ENCODE measurements at regions not wholly inside any gene's neighbourhood (a gene's known extent, or its start where the extent isn't known, plus 50 kb on each side); places are given as distances from the start of the nearest gene placed in this dataset.
"Not testable (repeated sequence)": the region's sequence is repeated elsewhere in the genome, so short reads cannot be mapped to it uniquely, and the experiment has no call there.

DNA sequence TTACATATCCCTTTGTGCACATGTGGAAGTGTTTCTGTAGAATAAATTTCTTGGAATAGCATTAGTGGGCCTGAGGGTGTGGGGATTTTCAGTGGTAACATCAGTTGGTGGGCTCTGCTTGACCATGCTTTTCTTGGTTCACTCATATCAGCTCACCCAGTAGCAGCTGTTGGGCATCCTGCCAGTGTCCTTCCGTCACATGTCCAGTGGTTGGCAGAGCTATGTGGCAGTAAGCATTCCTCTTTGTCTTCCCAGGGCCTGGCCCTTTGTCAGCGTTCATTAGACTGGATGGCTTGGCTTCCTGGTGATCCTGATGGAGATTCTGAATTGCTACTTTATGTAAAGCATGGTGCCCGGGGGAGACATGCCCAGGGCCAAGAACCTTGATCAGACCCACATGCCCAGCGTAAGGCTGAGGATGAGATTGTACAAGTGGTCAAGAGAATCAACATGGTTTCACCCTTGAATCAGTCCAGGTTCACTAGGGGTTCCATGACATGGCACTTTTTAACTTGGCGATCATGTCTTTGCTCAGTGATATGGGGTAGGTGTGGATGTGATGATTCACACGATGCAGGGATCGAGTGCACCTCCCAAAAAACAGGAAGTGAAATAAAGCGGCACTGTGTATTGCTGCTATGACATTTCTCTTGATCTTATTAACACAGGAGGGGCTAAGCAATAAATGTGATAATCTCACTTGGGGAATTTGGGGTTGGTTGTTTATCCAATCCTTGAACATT, 72.1 kb upstream of the IGFBP7 start:
- no peak overlapping the region for H3K4me3 Mint-ChIP-seq
- Histone ChIP-seq H2BK120ac (ENCODE audit: low read depth, low read length, poor library complexity, severe bottlenecking) (no peak overlapping the region), H3K4me1 (ENCODE audit: insufficient read depth, low read length) (no peaks in the 10 kb centered on the region; the same call in 1 of the 2 replicates), H3K56ac (ENCODE audit: insufficient read length, low read depth, low read length) (no peak overlapping the region), H3K4me2 (ENCODE audit: insufficient read depth, insufficient read length, low read length) (no peak overlapping the region), H2BK12ac (ENCODE audit: insufficient read length, low read depth, low read length) (no peak overlapping the region), H3K9ac (ENCODE audit: extremely low read depth, insufficient read length, low read length) (no peak overlapping the region), H3K18ac (ENCODE audit: insufficient read length, low read depth, low read length) (no peak overlapping the region), H3K4ac (ENCODE audit: low read depth, low read length) (no peak overlapping the region), H3K79me1 (ENCODE audit: insufficient read depth, low read depth, low read length, poor library complexity, severe bottlenecking) (no peaks in the 10 kb centered on the region), H3K27ac (ENCODE audit: insufficient read length, low read depth, low read length) (no peak overlapping the region), H2BK20ac (ENCODE audit: low read depth, low read length, poor library complexity, severe bottlenecking) (no peak overlapping the region), H3K14ac (ENCODE audit: insufficient read depth, low read length) (no peak overlapping the region), H3T11ph (ENCODE audit: low read length) (no peak overlapping the region), H3K23me2 (ENCODE audit: insufficient read length, low read depth, low read length, poor library complexity, severe bottlenecking) (no peaks in the 10 kb centered on the region), H2AFZ (ENCODE audit: low read length) (no peak overlapping the region), H4K20me1 (ENCODE audit: control insufficient read depth, insufficient read depth, insufficient read length) (no peaks in the 10 kb centered on the region), H4K8ac (replicated peaks; ENCODE audit: insufficient read length, low read depth, low read length) (no peak overlapping the region), H2AK5ac (ENCODE audit: insufficient read length, low read length) (no peak overlapping the region), H2BK5ac (ENCODE audit: insufficient read length, low read length) (no peak overlapping the region), H3K27me3 (ENCODE audit: insufficient read depth, low read length) (no peaks in the 10 kb centered on the region), H2BK15ac (ENCODE audit: low read depth, low read length) (no peak overlapping the region), H3K79me2 (ENCODE audit: insufficient read depth, low read length) (no peaks in the 10 kb centered on the region), H4K91ac (ENCODE audit: insufficient read length, low read depth, low read length) (no peak overlapping the region), H4K5ac (ENCODE audit: insufficient read length, low read depth, low read length) (no peak overlapping the region), H3K23ac (ENCODE audit: insufficient read length, low read depth, low read length) (no peak overlapping the region), H3K9me3 (ENCODE audit: control insufficient read depth, low read depth, low read length) (no peaks in the 10 kb centered on the region)
- peaks cover 17 to 21% of the 10 kb centered on the region in 2 experiments for H3K4me1 Mint-ChIP-seq
- WGBS (ENCODE audit: extremely low coverage, insufficient read length, low lambda C conversion rate): no CpG with 5 or more reads among the region's 8 CpGs
- no peak overlapping the region for H3K27ac Mint-ChIP-seq
- DNase-seq: no peak
- 0 out of 5 replicates have a peak, but pooled peaks cover 0 to 2% of the 10 kb centered on the region in 2 experiments for H3K9me3 Mint-ChIP-seq
- TF ChIP-seq, protein P1, sequence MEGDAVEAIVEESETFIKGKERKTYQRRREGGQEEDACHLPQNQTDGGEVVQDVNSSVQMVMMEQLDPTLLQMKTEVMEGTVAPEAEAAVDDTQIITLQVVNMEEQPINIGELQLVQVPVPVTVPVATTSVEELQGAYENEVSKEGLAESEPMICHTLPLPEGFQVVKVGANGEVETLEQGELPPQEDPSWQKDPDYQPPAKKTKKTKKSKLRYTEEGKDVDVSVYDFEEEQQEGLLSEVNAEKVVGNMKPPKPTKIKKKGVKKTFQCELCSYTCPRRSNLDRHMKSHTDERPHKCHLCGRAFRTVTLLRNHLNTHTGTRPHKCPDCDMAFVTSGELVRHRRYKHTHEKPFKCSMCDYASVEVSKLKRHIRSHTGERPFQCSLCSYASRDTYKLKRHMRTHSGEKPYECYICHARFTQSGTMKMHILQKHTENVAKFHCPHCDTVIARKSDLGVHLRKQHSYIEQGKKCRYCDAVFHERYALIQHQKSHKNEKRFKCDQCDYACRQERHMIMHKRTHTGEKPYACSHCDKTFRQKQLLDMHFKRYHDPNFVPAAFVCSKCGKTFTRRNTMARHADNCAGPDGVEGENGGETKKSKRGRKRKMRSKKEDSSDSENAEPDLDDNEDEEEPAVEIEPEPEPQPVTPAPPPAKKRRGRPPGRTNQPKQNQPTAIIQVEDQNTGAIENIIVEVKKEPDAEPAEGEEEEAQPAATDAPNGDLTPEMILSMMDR (conservative IDR thresholded peaks at IDR 0.05): no peak
- peaks cover 8% of the 10 kb centered on the region for H3K27me3 Mint-ChIP-seq (ENCODE audit: low read depth)
- H3K36me3 Mint-ChIP-seq (ENCODE audit: insufficient read depth in 1 of 3, low read depth in 3 of 3): 0 out of 7 replicates have a peak, but pooled peaks cover 0 to 1% (median 0%) of the 10 kb centered on the region in 3 experiments

- not testable (repeated sequence) for H3K79me1 ChIP-seq (ENCODE audit: insufficient read depth, low read depth, low read length, poor library complexity, severe bottlenecking); H4K20me1 ChIP-seq (ENCODE audit: control insufficient read depth, insufficient read depth, insufficient read length); H3K9ac ChIP-seq (ENCODE audit: extremely low read depth, insufficient read length, low read length); H4K91ac ChIP-seq (ENCODE audit: insufficient read length, low read depth, low read length); H3K4me1 ChIP-seq (ENCODE audit: insufficient read depth, low read length); H2AFZ ChIP-seq (ENCODE audit: low read length); H3K23ac ChIP-seq (ENCODE audit: insufficient read length, low read depth, low read length); H3K56ac ChIP-seq (ENCODE audit: insufficient read length, low read depth, low read length); H3K27me3 ChIP-seq (ENCODE audit: insufficient read depth, low read length); H2BK5ac ChIP-seq (ENCODE audit: insufficient read length, low read length); H3K4ac ChIP-seq (ENCODE audit: low read depth, low read length); H2BK20ac ChIP-seq (ENCODE audit: low read depth, low read length, poor library complexity, severe bottlenecking); H2BK12ac ChIP-seq (ENCODE audit: insufficient read length, low read depth, low read length); H3K79me2 ChIP-seq (ENCODE audit: insufficient read depth, low read length); H4K5ac ChIP-seq (ENCODE audit: insufficient read length, low read depth, low read length); H3K14ac ChIP-seq (ENCODE audit: insufficient read depth, low read length); H3K27me3 Mint-ChIP-seq (ENCODE audit: low read depth); H3T11ph ChIP-seq (ENCODE audit: low read length); H4K8ac ChIP-seq (replicated peaks; ENCODE audit: insufficient read length, low read depth, low read length); H3K4me2 ChIP-seq (ENCODE audit: insufficient read depth, insufficient read length, low read length); H3K27ac ChIP-seq (ENCODE audit: insufficient read length, low read depth, low read length); H3K4me3 Mint-ChIP-seq; H3K9me3 ChIP-seq (ENCODE audit: control insufficient read depth, low read depth, low read length); H2BK120ac ChIP-seq (ENCODE audit: low read depth, low read length, poor library complexity, severe bottlenecking); H3K18ac ChIP-seq (ENCODE audit: insufficient read length, low read depth, low read length); H2AK5ac ChIP-seq (ENCODE audit: insufficient read length, low read length); DNase-seq; H3K27ac Mint-ChIP-seq; H3K23me2 ChIP-seq (ENCODE audit: insufficient read length, low read depth, low read length, poor library complexity, severe bottlenecking); H2BK15ac ChIP-seq (ENCODE audit: low read depth, low read length)
- WGBS (ENCODE audit: extremely low coverage, insufficient read length, low lambda C conversion rate): no CpG with 5 or more reads among the region's 30 CpGs
- peaks cover 15 to 18% of the 10 kb centered on the region in 2 experiments for H3K4me1 Mint-ChIP-seq
- H3K9me3 Mint-ChIP-seq: peaks cover 13 to 16% of the 10 kb centered on the region in 2 experiments
- peaks cover 2 to 17% (median 8%) of the 10 kb centered on the region in 3 experiments for H3K36me3 Mint-ChIP-seq (ENCODE audit: insufficient read depth in 1 of 3, low read depth in 3 of 3)
These were observed 63.0 kb upstream of the IGFBP7 start for GRCh38 chr4:57173136-57173535.
